ENCODE measurements at regions not wholly inside any gene's neighbourhood (a gene's known extent, or its start where the extent isn't known, plus 50 kb on each side); places are given as distances from the start of the nearest gene placed in this dataset.

DNA sequence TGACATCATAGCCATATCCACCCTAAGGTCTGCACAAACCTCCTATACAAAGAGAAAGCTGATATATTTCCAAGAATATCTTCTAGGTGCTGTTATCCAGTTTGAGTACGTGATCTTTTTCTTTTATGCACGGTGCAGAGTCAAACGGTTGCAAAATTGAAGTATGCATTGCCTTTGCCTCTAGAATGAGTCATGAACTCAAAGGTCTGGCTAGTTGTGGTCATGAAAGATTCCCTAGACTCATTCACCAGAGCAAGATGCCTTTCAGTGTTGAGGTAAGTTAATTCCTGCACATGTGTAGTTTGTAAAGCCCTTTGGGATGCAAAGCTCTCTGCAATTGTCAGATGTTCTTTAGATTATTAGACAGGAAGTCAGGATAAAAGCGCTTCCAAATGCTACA, 704.4 kb downstream of the PCDH19 start:
- no peak for TF ChIP-seq CTCF (IDR thresholded peaks at IDR 0.05)
- no peak for TF ChIP-seq POLR2A (IDR thresholded peaks at IDR 0.05)
- no peaks in the 10 kb centered on the region for H3K9me3 ChIP-seq (replicated peaks in 1 of 3)
- no peak overlapping the region for H3K4me3 ChIP-seq
- intact Hi-C loops (cut with DNase I): no loop called here
- no peak overlapping the region for H3K27ac ChIP-seq
- no peaks in the 10 kb centered on the region for H3K36me3 ChIP-seq (replicated peaks in 1 of 2)
- peaks cover 19% of the 10 kb centered on the region for H3K27me3 ChIP-seq
- H3K4me1 ChIP-seq (replicated peaks in 1 of 2): no peaks in the 10 kb centered on the region
- no peak for DNase-seq
- WGBS, 4 donors: 49 to 80% (median 74%) methylated on average over 4 of the region's 4 CpGs

DNA sequence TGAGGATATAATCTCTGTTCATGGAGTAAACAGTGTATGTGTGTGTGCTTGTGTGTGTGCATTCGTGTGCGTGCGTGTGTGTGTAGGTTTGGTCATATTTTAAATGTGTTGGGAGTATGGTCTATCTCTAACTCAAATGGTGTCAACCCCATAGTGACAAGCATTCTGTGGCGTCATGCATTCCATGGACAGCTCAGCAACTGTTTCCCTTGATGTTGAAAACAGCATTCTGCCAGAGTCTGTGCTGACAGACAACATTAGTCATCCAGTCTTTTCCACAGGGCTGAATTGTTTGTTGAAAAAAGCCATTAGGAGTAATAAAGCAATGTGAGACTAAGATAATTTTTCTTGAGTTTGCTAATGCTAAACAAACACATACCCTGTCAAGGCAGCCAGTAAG, 706.6 kb downstream of the PCDH19 start:
- TF ChIP-seq POLR2A (IDR thresholded peaks at IDR 0.05) (no peak), CTCF (IDR thresholded peaks at IDR 0.05) (no peak)
- H3K27ac ChIP-seq: no peak overlapping the region
- H3K36me3 ChIP-seq (replicated peaks in 1 of 2): no peaks in the 10 kb centered on the region
- no peaks in the 10 kb centered on the region for H3K4me1 ChIP-seq (replicated peaks in 1 of 2)
- no peak overlapping the region for H3K4me3 ChIP-seq
- H3K9me3 ChIP-seq (replicated peaks in 1 of 3): no peaks in the 10 kb centered on the region
- no peak for DNase-seq
- H3K27me3 ChIP-seq: peaks cover 19% of the 10 kb centered on the region
- intact Hi-C loops (cut with DNase I): no loop called here
- 62 to 80% (median 76%) methylated on average over 4 of the region's 4 CpGs for WGBS, 4 donors

DNA sequence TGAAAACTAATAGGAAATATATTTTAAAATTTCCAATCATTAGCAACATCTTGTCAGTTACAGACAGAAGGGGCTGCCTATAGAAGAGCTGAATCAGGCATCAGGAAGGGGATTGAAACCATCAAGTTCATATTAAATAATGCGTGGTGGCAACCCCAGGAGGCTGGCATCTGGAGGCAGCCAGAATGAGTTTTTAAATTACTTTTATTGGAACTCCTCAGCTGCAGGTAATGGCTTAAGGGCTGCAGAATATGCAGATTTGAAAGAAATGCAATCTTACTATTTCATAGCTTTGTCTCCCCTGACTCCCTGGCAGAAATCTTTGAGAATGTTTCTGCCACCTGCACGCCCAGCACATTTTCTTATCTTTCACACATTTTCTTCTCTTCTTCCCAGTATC, 711.6 kb downstream of the PCDH19 start:
- WGBS, 4 donors: 44 to 67% (median 63%) methylated on average over 2 of the region's 2 CpGs
- intact Hi-C loops (cut with DNase I): no loop called here

DNA sequence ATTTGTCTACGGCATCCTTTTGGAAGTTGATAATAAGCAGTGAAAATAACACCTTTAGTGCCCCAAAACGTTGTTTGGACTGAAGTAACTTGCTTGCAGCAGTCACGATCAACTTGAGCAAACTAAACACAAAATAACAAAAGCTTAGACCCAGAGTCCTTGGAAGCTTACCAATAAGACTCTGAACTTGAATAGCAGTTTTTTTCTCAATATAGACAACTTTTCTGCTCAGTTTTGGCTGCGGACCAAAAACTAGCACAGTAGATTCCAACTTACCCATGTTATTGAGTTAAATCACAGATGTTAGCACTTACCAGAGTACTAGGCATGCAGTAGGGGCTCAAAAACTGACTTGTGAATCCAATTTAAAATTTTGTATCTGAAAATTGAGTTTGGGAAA, 746.9 kb downstream of the PCDH19 start:
- Histone ChIP-seq H3K9me3 (replicated peaks in 1 of 3) (no peaks in the 10 kb centered on the region), H3K27ac (no peak overlapping the region), H3K4me3 (no peak overlapping the region), H3K27me3 (no peaks in the 10 kb centered on the region), H3K36me3 (replicated peaks in 1 of 2) (no peaks in the 10 kb centered on the region), H3K4me1 (replicated peaks in 1 of 2) (no peaks in the 10 kb centered on the region)
- 49 to 66% (median 56%) methylated on average over 4 of the region's 4 CpGs for WGBS, 4 donors
- DNase-seq: no peak
- TF ChIP-seq CTCF (IDR thresholded peaks at IDR 0.05) (no peak), POLR2A (IDR thresholded peaks at IDR 0.05) (no peak)
- intact Hi-C loops (cut with DNase I): no loop called here

More for the DNA sequence above, 711.6 kb downstream of the PCDH19 start:
- H3K9me3 ChIP-seq (replicated peaks in 1 of 3): no peaks in the 10 kb centered on the region
- H3K27me3 ChIP-seq: no peaks in the 10 kb centered on the region
- H3K27ac ChIP-seq: no peak overlapping the region
- H3K4me3 ChIP-seq: no peak overlapping the region
- no peak for DNase-seq
- no peak for TF ChIP-seq CTCF (IDR thresholded peaks at IDR 0.05)
- no peak for TF ChIP-seq POLR2A (IDR thresholded peaks at IDR 0.05)
- no peaks in the 10 kb centered on the region for H3K36me3 ChIP-seq (replicated peaks in 1 of 2)
- no peaks in the 10 kb centered on the region for H3K4me1 ChIP-seq (replicated peaks in 1 of 2)

All from adrenal gland (tissue), 9 donors.